Cardiac muscle cell (in vitro differentiated cells and primary cell): ENCODE measurements at regions not wholly inside any gene's neighbourhood (a gene's known extent, or its start where the extent isn't known, plus 50 kb on each side); places are given as distances from the start of the nearest gene placed in this dataset.

Source experiments
- DNase-seq, 2 donors: peaks; one replicate each; pipeline versions ENCODE4 v3.0.0 to v3.0.0-alpha.2; 2010 to 2017; ENCODE audit warnings: low read depth in 1 of 2, low spot score in 1 of 2
- H3K27ac ChIP-seq: fragments of 200-600 bp; sonication (generic); 2 replicates; pipeline ENCODE4 v1.5.1; 2016
- H3K27me3 ChIP-seq: fragments of 200-600 bp; sonication (generic); 2 replicates; pipeline ENCODE4 v1.6.0; 2016; ENCODE audit warnings: control low read depth
- H3K36me3 ChIP-seq: fragments of 200-600 bp; sonication (generic); 2 replicates; pipeline ENCODE4 v1.5.1; 2016; ENCODE audit warnings: control low read depth
- H3K4me1 ChIP-seq: fragments of 200-600 bp; sonication (generic); 2 replicates; pipeline ENCODE4 v1.8.1; 2017; ENCODE audit warnings: low read depth, mild to moderate bottlenecking, mixed run types
- H3K4me3 ChIP-seq: fragments of 200-600 bp; sonication (generic); 2 replicates; pipeline ENCODE4 v1.5.1; 2016; ENCODE audit warnings: mild to moderate bottlenecking
- H3K9me3 ChIP-seq: fragments of 200-600 bp; sonication (generic); 2 replicates; pipeline ENCODE4 v1.5.1; 2017; ENCODE audit warnings: low read depth, mild to moderate bottlenecking, control low read depth
- CTCF ChIP-seq: IDR thresholded peaks from 2 replicates; pipeline ENCODE4 v1.5.1; 2012; ENCODE audit warnings: low read depth, mild to moderate bottlenecking, low read length

GRCh38 chr3:144564011-144564410 is 592.4 kb downstream of the DIPK2A start:
- no peak for TF ChIP-seq CTCF
- peaks cover 19% of the 10 kb centered on the region for H3K4me1 ChIP-seq
- H3K4me3 ChIP-seq, result no peak overlapping the region
- H3K9me3 ChIP-seq, result no peaks in the 10 kb centered on the region
- H3K36me3 ChIP-seq, result no peaks in the 10 kb centered on the region
- H3K27ac ChIP-seq, result no peak overlapping the region
- DNase-seq, result no peak
- H3K27me3 ChIP-seq, result no peaks in the 10 kb centered on the region

DNA sequence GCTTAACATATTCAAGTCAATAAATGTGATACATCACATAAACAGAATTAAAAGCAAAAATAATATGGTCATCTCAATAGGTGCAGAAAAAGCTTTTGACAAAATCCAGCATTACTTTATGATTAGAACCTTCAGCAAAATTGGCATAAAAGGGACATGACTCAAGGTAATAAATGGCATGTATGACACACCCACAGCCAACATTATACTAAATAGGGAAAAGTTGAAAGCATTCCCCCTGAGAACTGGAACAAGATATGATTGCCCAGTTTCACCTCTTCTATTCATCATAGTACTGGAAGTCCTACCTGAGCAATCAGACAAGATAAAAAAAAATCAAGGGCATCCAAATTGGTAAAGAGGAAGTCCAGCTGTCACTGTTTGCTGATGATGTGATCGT is 594.7 kb downstream of the DIPK2A start:
- TF ChIP-seq CTCF, result no peak
- Histone ChIP-seq H3K27ac (no peak overlapping the region), H3K36me3 (no peaks in the 10 kb centered on the region), H3K27me3 (no peaks in the 10 kb centered on the region), H3K9me3 (no peaks in the 10 kb centered on the region), H3K4me3 (no peak overlapping the region), H3K4me1 (peaks cover 12% of the 10 kb centered on the region)
- no peak for DNase-seq

DNA sequence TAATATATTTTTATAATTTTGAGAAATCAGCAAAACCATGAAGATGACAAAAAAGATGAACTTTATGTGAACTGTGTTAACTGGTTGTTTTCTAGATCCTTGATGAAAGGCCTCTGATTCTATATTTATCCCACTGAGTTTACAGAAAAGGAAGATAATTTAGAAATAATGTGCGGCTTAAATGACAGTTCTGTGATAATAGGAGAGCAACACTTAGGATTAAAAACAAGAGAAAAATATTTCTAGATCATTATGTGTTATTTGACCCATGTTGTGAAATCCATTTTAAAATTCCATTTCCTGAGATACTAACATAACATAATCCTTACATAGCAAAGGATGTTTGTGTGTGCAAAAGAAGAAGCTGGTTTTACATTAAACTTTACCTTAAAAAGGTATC is 598.0 kb downstream of the DIPK2A start:
- DNase-seq, result no peak
- Histone ChIP-seq H3K4me1 (peaks cover 6% of the 10 kb centered on the region), H3K9me3 (no peaks in the 10 kb centered on the region), H3K27me3 (no peaks in the 10 kb centered on the region), H3K4me3 (no peak overlapping the region), H3K36me3 (no peaks in the 10 kb centered on the region), H3K27ac (no peak overlapping the region)
- TF ChIP-seq CTCF, result no peak

DNA sequence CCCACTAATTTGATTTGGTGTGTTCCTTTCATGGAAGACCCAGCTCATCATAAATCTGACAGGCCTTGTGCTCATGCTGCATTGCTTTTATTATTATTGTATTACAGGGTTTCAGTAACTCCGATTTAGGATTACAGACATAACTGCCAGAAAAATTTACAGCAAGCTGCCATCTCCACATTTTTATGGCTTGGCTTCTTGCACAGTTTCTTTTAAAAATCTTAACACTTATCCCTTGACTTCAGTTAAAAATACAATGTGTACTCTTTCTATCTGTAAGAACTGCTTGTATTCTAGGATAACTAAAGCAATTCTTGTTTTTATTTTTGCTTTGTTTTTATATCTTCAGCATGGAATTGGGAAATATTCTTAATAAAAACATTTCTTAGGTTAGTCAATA is 612.2 kb downstream of the DIPK2A start:
- H3K36me3 ChIP-seq, result no peaks in the 10 kb centered on the region
- H3K27ac ChIP-seq, result no peak overlapping the region
- H3K4me3 ChIP-seq, result no peak overlapping the region
- no peaks in the 10 kb centered on the region for H3K27me3 ChIP-seq
- DNase-seq, result no peak
- no peaks in the 10 kb centered on the region for H3K9me3 ChIP-seq
- TF ChIP-seq CTCF, result no peak
- no peaks in the 10 kb centered on the region for H3K4me1 ChIP-seq

GRCh38 chr3:144585408-144585807 is 613.8 kb downstream of the DIPK2A start:
- Histone ChIP-seq H3K4me3 (no peak overlapping the region), H3K9me3 (no peaks in the 10 kb centered on the region), H3K27me3 (no peaks in the 10 kb centered on the region), H3K36me3 (no peaks in the 10 kb centered on the region), H3K27ac (no peak overlapping the region), H3K4me1 (no peaks in the 10 kb centered on the region)
- TF ChIP-seq CTCF, result no peak
- DNase-seq, result no peak

- DNase-seq, result no peak
- no peaks in the 10 kb centered on the region for H3K27me3 ChIP-seq
- H3K4me3 ChIP-seq, result no peak overlapping the region
- no peaks in the 10 kb centered on the region for H3K4me1 ChIP-seq
- H3K27ac ChIP-seq, result no peak overlapping the region
- TF ChIP-seq CTCF, result no peak
- no peaks in the 10 kb centered on the region for H3K9me3 ChIP-seq
- H3K36me3 ChIP-seq, result no peaks in the 10 kb centered on the region
Observed at GRCh38 chr3:144585953-144586352, 614.3 kb downstream of the DIPK2A start.
